ENCODE measurements at regions not wholly inside any gene's neighbourhood (a gene's known extent, or its start where the extent isn't known, plus 50 kb on each side); places are given as distances from the start of the nearest gene placed in this dataset.

- no peak for DNase-seq (ENCODE audit: low read depth)
Measured at GRCh38 chr13:86932776-86933334, 738.3 kb upstream of the SLITRK5 start.

- DNase-seq (ENCODE audit: low read depth): no peak
Measured at GRCh38 chr13:86933676-86934075, 737.5 kb upstream of the SLITRK5 start.

DNA sequence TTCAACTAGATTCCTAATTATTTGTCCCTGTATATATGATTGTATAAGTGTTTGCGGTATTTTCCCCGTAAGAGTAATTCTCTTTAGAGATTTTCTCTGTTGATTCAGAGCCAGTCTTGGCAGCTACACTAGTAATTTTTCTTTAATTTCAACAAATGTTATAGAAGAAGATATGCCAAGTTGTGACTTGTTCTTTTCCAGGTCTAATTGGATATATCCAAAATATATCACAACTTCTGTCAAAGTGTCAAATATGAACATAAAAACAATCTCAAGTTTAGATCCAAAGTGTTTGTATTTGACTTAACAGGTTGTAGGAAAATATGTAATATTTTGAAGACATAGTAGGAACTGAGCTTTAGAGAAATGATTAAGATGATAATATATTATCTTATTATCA lies 733.9 kb upstream of the SLITRK5 start:
- DNase-seq (ENCODE audit: low read depth): no peak

DNA sequence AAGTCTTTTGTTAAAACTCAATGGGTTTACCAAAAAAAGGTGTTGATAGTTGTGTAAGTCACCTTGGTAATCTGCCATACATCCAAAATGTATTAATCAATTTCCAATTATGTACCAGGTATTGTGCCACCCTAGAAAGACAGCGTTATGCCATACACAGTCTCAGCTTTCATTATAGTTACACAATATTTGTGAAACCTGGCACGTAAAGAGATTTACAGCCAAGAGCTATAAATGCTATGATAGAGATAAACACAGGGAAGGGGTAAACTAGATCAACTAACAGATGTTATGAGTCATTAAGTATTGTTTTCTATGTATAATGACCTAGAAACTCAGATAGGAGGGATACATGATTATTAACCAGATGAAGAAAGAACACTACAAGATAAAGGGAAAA lies 725.6 kb upstream of the SLITRK5 start:
- no peak for DNase-seq (ENCODE audit: low read depth)

DNA sequence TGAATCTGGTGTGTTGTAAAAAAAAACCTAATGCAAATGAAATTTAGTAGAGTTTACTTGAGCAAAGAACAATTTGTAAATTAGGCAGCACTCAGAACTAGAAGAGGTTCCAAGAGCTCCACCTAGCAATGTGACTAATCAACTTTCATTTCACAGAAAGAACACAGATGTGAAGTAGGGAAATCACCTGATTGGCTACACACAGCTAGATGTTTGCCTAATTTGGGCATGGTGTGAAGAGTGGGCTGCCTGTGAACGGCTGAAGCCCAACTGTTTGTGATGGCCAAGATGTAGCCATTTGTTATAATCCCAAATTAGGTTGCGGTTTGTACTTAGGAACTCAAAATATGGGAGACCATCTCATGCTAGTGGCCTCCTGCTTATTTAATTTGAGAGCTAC lies 724.4 kb upstream of the SLITRK5 start:
- peak; percentile 8 for DNase-seq (ENCODE audit: low read depth)

DNA sequence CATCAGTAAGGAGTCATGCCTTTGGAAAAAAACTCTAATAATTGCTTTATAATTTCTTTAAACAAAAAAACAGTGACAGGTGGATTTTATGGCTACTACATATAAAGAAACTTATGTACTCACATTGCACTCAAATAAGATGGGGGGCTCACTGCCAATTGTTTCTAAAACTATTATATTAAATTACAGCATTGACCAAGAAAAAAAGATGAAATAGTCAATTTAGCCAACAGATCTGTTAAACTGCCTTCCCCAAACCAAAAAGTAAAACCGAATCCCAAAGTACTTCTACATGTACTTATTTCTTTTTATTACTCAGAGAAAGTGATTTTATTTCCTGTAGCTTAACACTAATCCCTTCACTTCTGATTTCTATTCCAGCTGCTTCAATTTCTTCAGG lies 716.8 kb upstream of the SLITRK5 start:
- no peak for DNase-seq (ENCODE audit: low read depth)

DNA sequence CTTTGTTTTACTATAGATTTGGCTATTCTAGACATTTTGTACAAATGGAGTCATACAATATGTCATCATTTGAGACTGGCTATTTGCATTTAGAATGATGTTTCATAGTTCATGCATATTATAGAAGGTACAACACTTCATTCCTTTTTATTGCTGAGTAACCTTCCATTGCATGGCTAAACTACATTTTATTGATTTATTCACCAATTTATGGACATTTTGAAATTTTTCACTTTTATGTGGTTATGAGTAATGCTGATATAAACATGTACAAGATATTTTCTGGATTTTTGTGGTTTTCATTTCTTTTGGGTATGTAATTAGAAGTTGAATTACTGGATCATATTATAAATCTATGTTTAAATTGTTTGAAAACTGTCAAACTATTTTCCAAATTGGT lies 710.3 kb upstream of the SLITRK5 start:
- no peak for DNase-seq (ENCODE audit: low read depth)

- no peak for DNase-seq (ENCODE audit: low read depth)
Measured at GRCh38 chr13:86974251-86974994, 696.7 kb upstream of the SLITRK5 start.

- DNase-seq (ENCODE audit: low read depth): no peak
Measured at GRCh38 chr13:86974995-86975328, 696.2 kb upstream of the SLITRK5 start.

DNA sequence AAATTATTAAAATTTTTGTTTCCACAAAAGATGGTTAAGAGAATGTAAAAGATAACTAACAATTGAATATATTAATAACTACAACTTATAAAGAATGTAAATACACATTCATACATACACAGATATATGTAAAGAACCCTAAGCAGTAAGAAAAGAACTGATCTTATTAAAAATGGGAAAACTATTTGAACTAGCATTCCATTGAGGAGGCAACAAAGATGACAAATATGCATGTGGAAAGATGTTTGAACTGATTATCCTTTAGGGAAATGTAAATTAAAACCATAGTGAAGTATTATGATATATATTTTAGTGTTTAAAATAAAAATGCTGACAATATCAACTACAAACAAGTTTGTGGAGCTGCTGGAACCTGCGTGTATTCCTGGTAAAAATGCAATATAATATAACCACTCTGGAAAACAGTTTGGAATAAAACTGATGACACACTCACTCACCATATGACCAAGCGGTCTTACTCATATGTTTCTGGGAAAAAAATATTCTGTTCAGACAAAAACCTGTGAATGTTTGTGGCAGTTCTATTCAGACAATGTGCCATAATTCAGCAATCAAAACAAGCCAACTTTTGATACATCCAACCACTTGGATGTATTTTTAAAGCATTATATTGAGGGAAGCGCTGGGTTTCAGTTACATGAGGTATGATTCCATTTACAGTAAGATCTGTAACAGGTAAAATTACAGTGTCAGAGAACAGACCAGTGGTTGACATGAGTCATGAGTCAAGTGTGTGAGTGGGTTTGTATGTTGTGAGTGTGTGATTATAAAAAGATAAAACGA lies 694.4 kb upstream of the SLITRK5 start:
- DNase-seq (ENCODE audit: low read depth): peak; percentile 32

GRCh38 chr13:86986448-86986847 lies 684.7 kb upstream of the SLITRK5 start:
- no peak for DNase-seq (ENCODE audit: low read depth)

GRCh38 chr13:86992251-86992650 lies 678.9 kb upstream of the SLITRK5 start:
- DNase-seq (ENCODE audit: low read depth): no peak

- no peak for DNase-seq (ENCODE audit: low read depth)
Measured at GRCh38 chr13:87003265-87003664, 667.9 kb upstream of the SLITRK5 start.

DNA sequence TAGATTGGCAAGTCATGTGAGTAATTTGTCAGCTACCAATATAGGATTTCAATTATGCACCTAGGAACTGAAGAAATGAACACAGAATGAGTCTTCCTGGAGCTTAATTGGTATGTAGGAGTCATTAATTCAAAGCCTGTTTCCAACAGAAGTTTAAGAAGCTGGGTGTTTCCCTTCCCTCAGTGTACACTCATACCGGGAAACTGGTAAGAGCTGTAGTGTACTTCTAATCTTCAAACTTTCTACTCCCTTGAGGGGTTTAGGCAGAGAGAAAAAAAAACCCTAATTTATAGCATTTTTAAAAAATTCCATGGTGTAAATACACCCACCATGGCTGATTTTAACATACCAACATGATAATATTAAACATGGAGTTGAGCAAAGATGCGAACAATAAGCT lies 665.7 kb upstream of the SLITRK5 start:
- no peak for DNase-seq (ENCODE audit: low read depth)

GRCh38 chr13:87035526-87035925 lies 635.6 kb upstream of the SLITRK5 start:
- DNase-seq (ENCODE audit: low read depth): no peak

- DNase-seq (ENCODE audit: low read depth): no peak
Measured at GRCh38 chr13:87042946-87043345, 628.2 kb upstream of the SLITRK5 start.

DNA sequence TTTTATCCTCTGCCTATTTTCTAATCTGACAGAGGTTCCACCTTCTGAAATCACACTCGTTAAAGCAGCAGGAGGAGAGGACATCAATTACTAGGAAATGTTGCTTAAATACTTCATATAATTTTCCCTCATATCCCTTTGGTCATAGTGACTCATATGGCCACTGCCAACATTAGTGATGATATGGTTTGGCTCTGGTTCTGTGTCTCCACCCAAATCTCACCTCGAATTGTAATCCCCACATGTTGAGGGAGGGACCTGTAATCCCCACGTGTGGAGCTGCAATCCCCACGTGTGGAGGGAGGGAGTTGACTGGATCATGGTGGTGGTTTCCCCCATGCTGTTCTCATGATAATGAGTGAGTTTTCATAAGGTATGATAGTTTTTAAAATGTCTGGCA lies 618.4 kb upstream of the SLITRK5 start:
- DNase-seq (ENCODE audit: low read depth): peak; percentile 62

- DNase-seq (ENCODE audit: low read depth): no peak
Measured at GRCh38 chr13:87057807-87058520, 613.2 kb upstream of the SLITRK5 start.

DNA sequence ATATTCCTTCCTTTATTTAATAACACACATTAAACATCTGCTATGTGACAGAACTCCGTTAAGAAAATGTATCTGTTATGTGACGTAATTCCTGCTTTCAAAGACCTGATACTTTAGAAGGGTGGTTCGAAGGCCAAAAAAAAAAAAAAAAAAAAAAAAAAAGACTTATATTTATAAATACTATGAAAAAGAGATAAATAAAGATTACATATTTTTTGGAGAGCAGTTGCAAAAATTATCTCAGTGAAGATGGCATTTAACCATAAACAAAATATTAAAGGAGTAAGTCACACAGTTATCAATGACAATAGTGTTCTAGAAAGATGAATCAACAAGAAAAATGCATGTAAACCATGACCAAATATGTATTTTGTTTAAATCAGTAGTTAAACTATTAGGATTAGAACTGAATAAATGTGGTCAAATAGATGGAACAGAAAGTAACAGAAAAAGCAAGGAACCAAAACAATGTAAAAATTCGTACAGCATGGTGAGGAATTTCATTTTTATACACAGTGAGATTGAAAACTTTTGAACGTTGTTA lies 612.3 kb upstream of the SLITRK5 start:
- no peak for DNase-seq (ENCODE audit: low read depth)

DNA sequence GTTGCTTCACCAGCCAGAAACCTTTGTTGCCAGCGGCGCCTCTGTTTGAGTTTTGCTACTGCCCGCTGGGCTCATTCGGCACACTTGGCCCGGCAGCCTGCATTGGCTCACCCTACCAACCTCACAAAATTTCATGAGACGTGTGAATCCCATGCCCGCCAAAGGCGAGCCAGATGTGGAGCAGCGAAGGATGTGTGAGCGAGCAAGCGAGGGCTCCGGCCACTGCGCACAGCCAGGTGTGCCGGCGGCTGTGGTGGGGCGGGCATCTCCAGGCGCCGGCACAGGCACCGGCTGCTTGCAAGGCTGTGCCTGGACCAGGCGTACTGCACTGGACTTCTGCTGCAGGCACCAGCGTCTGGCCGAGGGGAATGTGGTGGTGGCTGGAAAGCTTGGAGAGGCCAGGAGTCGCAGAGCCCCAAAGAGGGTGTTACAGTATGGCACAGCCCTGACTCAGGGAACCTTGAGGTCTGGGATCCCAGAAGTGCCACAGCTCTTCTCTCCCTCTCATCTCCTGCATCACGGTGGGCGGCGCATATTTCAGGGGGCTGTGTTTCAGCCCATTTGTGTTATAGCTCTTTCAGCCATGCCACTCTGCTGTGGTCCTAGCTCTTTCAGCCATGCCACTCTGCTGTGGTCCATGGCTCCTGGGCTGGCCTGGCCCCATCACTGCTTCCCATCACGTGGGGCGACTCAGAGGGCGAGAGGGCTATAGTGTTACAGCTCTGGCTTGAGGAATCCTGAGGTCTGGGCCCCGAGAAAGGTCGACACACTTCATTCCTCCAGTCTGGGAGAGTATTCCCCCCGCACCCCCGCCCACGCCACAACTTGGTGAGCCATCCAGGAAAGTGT lies 592.0 kb upstream of the SLITRK5 start:
- no peak for DNase-seq (ENCODE audit: low read depth)

Measured in HT1080 (cell line).